T47D (cell line): ENCODE measurements at regions not wholly inside any gene's neighbourhood (a gene's known extent, or its start where the extent isn't known, plus 50 kb on each side); places are given as distances from the start of the nearest gene placed in this dataset.
"Not testable (repeated sequence)": the region's sequence is repeated elsewhere in the genome, so short reads cannot be mapped to it uniquely, and the experiment has no call there.

Source experiments
- DNase-seq, 2 experiments: peaks; one replicate each; pipeline versions ENCODE4 v3.0.0 to v3.0.0-alpha.2; 2011 to 2012; ENCODE audit warnings: low read depth in 1 of 2, low spot score in 1 of 2
- JUND ChIP-seq: IDR thresholded peaks from 2 replicates; pipeline ENCODE4 v1.6.1; 2012; ENCODE audit warnings: low read depth
- in situ Hi-C: cut with HindIII; loops from 2 replicates; pipeline ENCODE4 v1.10.0; 2016; ENCODE audit warnings: low sequenced_read_pairs, low pct_unique_long_range_greater_than_20kb

- TF ChIP-seq JUND, result no peak
- in situ Hi-C loops, result no loop called here
- peak; percentile 16 to 60 for DNase-seq
These were observed 465.9 kb upstream of the ERCC4 start for GRCh38 chr16:13453938-13454553.

- TF ChIP-seq JUND, result no peak
- DNase-seq, result no peak
- in situ Hi-C loops, result no loop called here
These were observed 456.3 kb upstream of the ERCC4 start for GRCh38 chr16:13463619-13464018.

DNA sequence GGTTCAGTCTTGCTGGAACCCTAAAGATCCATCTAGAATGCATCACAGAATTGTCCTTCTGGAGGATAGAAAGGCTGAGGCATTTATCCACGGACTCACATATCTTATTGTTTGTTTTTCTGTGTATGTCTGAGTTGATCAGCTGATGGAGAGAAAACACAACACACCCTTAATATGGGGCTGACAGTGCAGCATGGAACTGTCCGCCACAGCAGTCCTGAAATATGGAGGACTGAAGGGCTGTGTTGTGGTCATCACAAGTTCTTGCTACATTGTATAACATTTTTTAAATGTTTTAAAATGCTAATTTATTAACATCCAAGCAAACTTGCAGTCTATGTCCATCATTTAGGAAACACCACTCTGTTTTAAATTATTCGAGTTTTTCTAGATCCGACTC, 448.9 kb upstream of the ERCC4 start:
- peak in 1 of 2 experiments; percentile 7 for DNase-seq
- TF ChIP-seq JUND, result no peak
- in situ Hi-C loops, result no loop called here

- in situ Hi-C loops, result no loop called here
- no peak for DNase-seq
- TF ChIP-seq JUND, result no peak
These were observed 441.0 kb upstream of the ERCC4 start for GRCh38 chr16:13478991-13479390.

- no peak for TF ChIP-seq JUND
- in situ Hi-C loops, result no loop called here
- DNase-seq, result no peak
These were observed 440.4 kb upstream of the ERCC4 start for GRCh38 chr16:13479549-13479948.

DNA sequence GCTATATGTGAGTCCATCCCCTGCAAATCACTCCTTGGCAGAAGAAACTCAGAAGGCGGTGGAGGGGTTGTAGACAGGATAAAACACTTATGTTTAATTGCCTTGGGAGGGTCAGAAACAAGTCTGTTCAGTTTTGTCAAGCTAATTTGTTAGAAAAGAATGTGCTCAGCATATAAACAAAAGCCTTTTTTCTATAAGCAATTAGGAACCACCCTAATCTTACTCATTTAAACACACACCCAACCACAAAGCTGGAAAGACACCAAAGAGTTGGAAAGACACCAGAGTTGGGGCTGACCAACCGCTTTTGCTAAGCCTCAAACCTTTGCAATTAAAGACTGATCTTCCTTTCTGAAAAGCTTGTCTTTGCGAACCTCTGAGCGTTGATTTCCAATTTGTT, 439.2 kb upstream of the ERCC4 start:
- DNase-seq, result no peak
- in situ Hi-C loops, result no loop called here
- TF ChIP-seq JUND, result no peak

- in situ Hi-C loops, result no loop called here
- no peak for DNase-seq
- no peak for TF ChIP-seq JUND
These were observed 436.8 kb upstream of the ERCC4 start for GRCh38 chr16:13483121-13483520.

- in situ Hi-C loops, DNase-seq: not testable (repeated sequence)
These were observed 430.5 kb upstream of the ERCC4 start for GRCh38 chr16:13489416-13489815.

GRCh38 chr16:13492046-13492445, 427.9 kb upstream of the ERCC4 start:
- TF ChIP-seq JUND, result no peak
- in situ Hi-C loops, result no loop called here
- DNase-seq, result no peak

DNA sequence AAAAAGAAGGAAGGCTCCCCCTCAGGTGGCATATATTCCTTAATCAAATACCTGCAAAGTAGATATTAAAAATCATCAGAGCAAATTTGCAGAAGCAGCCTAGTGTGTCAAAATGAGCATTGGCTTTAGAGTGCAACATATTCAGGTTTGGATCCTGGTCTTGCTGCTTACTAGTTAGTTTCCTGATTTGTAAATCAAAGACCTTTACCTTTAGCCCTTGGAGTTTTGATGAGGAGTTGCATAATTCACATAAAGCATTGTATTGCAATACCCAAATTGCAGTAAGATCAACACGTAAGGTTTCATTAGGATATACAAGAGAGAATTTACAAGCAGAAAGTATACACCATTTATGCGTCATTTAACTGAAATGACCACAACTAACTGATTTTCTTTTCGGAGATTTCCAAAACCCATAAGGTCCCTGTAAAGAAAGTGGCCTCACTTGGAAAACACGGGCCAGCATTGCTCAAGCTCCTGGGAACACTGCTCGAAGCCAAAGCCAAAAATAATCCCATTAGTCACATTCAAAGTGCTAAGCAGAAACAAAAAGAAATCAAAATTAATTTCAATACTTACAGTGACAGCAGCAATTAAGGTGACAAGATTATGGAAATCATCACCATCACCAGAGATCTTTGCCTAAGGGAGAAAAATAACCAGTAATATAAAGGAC, 415.9 kb upstream of the ERCC4 start:
- in situ Hi-C loops, result no loop called here
- TF ChIP-seq JUND, result no peak
- DNase-seq, result no peak

DNA sequence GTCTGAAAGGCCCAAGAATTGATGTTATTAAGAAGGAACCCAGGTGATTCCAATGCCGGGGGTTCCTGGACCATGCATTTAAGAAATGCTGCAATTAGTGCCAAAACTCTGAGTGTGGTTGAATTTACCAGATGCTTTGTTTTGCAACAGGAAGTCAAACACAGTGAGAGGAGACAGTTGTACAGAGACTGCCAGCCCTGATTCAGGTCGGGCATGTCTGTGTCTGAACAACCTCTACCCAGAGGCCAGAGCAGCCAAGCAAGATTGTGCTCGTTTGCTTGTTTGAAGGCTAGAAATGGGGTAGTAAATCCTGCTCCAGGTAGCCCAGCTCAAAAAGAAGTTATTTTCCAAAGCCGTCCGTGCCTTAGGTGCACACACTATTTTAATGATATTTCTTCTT, 412.4 kb upstream of the ERCC4 start:
- DNase-seq, result no peak
- no peak for TF ChIP-seq JUND
- in situ Hi-C loops, result no loop called here

- in situ Hi-C loops, result no loop called here
- no peak for TF ChIP-seq JUND
- no peak for DNase-seq
These were observed 409.4 kb upstream of the ERCC4 start for GRCh38 chr16:13510425-13511151.

DNA sequence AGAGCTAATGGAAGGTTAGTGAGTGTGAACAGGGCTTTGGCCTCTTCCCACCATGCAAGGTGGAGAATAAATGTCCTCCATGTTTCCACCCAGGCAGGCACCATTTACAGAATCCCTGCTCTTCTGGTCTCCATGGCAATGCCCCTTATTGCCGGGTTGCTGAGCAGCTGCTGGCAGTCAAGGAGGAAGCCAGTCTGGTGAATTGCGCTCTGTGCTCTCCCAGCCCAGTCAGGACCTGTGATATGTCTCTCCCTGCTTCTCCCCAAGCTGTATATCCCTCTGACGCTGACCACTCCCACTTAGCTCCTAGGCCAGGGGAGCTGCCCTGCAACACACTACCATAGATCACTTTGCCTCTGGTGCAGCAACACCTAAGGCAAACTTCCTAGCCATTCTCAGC, 402.1 kb upstream of the ERCC4 start:
- in situ Hi-C loops, result no loop called here
- no peak for DNase-seq
- no peak for TF ChIP-seq JUND
